OCI-M2 (cell line): ENCODE measurements at regions not wholly inside any gene's neighbourhood (a gene's known extent, or its start where the extent isn't known, plus 50 kb on each side); places are given as distances from the start of the nearest gene placed in this dataset.
"Not testable (repeated sequence)": the region's sequence is repeated elsewhere in the genome, so short reads cannot be mapped to it uniquely, and the experiment has no call there.

Experiments
- DNase-seq: peaks from one replicate; lab custom pipeline; 2025; ENCODE audit not compliant: unreplicated experiment; lab: John Stamatoyannopoulos, UW

- no peak for DNase-seq
Measured at GRCh38 chr14:66315548-66315947, 170.6 kb upstream of the CCDC196 start.

- DNase-seq: no peak
Measured at GRCh38 chr14:66322564-66322963, 163.6 kb upstream of the CCDC196 start.

- DNase-seq: no peak
Measured at GRCh38 chr14:66330228-66330627, 155.9 kb upstream of the CCDC196 start.

GRCh38 chr14:66330916-66331315, 155.3 kb upstream of the CCDC196 start:
- no peak for DNase-seq

- DNase-seq: not testable (repeated sequence)
Measured at GRCh38 chr14:66333293-66333692, 152.9 kb upstream of the CCDC196 start.

- no peak for DNase-seq
Measured at GRCh38 chr14:66341239-66341638, 144.9 kb upstream of the CCDC196 start.

- DNase-seq: no peak
Measured at GRCh38 chr14:66345986-66346385, 140.2 kb upstream of the CCDC196 start.

GRCh38 chr14:66351310-66351709, 134.9 kb upstream of the CCDC196 start:
- DNase-seq: no peak

- no peak for DNase-seq
Measured at GRCh38 chr14:66359500-66359899, 126.7 kb upstream of the CCDC196 start.

GRCh38 chr14:66360366-66360926, 125.7 kb upstream of the CCDC196 start:
- DNase-seq: no peak

- no peak for DNase-seq
Measured at GRCh38 chr14:66361013-66361412, 125.2 kb upstream of the CCDC196 start.

GRCh38 chr14:66365388-66365787, 120.8 kb upstream of the CCDC196 start:
- DNase-seq: no peak

- DNase-seq: no peak
Measured at GRCh38 chr14:66369157-66369697, 116.9 kb upstream of the CCDC196 start.

GRCh38 chr14:66371776-66372175, 114.4 kb upstream of the CCDC196 start:
- DNase-seq: no peak

GRCh38 chr14:66375046-66375964, 110.9 kb upstream of the CCDC196 start:
- no peak for DNase-seq

- no peak for DNase-seq
Measured at GRCh38 chr14:66377574-66377973, 108.6 kb upstream of the CCDC196 start.

- no peak for DNase-seq
Measured at GRCh38 chr14:66378712-66379505, 107.3 kb upstream of the CCDC196 start.

GRCh38 chr14:66380143-66380542, 106.0 kb upstream of the CCDC196 start:
- DNase-seq: no peak

GRCh38 chr14:66381755-66382154, 104.4 kb upstream of the CCDC196 start:
- DNase-seq: no peak

GRCh38 chr14:66383257-66383656, 102.9 kb upstream of the CCDC196 start:
- DNase-seq: no peak

- no peak for DNase-seq
Measured at GRCh38 chr14:66383771-66384170, 102.4 kb upstream of the CCDC196 start.
